ENCODE measurements at regions not wholly inside any gene's neighbourhood (a gene's known extent, or its start where the extent isn't known, plus 50 kb on each side); places are given as distances from the start of the nearest gene placed in this dataset.

- TF ChIP-seq PATZ1 (CRISPR knock-in tag; IDR thresholded peaks at IDR 0.05; ENCODE audit: borderline replicate concordance) (no peak), ESRRG (CRISPR knock-in tag; IDR thresholded peaks at IDR 0.05) (no peak), GLIS3 (CRISPR knock-in tag; IDR thresholded peaks at IDR 0.05) (no peak), TSHZ2 (CRISPR knock-in tag; IDR thresholded peaks at IDR 0.05) (no peak), ARNTL (CRISPR knock-in tag; IDR thresholded peaks at IDR 0.05; ENCODE audit: borderline replicate concordance, low read depth) (no peak), OSR1 (CRISPR knock-in tag; IDR thresholded peaks at IDR 0.05) (no peak), ZC3H10 (CRISPR knock-in tag; IDR thresholded peaks at IDR 0.05) (no peak), ZFP3 (CRISPR knock-in tag; IDR thresholded peaks at IDR 0.05) (no peak), CREB5 (CRISPR knock-in tag; IDR thresholded peaks at IDR 0.05; ENCODE audit: low read depth) (no peak), POU6F1 (CRISPR knock-in tag; IDR thresholded peaks at IDR 0.05; ENCODE audit: borderline replicate concordance, low read depth) (no peak), ISL1 (CRISPR knock-in tag; IDR thresholded peaks at IDR 0.05) (no peak)
Observed at GRCh38 chr11:134923441-134923840, 511.4 kb upstream of the B3GAT1 start.
